H1 (cell line): ENCODE measurements at regions not wholly inside any gene's neighbourhood (a gene's known extent, or its start where the extent isn't known, plus 50 kb on each side); places are given as distances from the start of the nearest gene placed in this dataset.
"Not testable (repeated sequence)": the region's sequence is repeated elsewhere in the genome, so short reads cannot be mapped to it uniquely, and the experiment has no call there.

Experiments used
- CTCF ChIA-PET: fragments of 300-600 bp; sonication (Branson Sonifier 250); formaldehyde crosslinking; loops from one replicate; lab custom pipeline; 2021; ENCODE audit not compliant: partially characterized antibody; lab: Charles Lee
- POLR2A ChIA-PET: fragments of 300-600 bp; sonication (Branson Sonifier 250); formaldehyde crosslinking; loops from one replicate; lab custom pipeline; 2021; ENCODE audit warnings: inconsistent platforms; ENCODE audit not compliant: partially characterized antibody; lab: Charles Lee
- DNase-seq, 2 experiments: peaks; one replicate each; pipeline versions ENCODE4 v3.0.0 to v3.0.0-alpha.2; 2010 to 2022; ENCODE audit warnings: low spot score in 2 of 2, low read depth in 1 of 2, mixed read lengths in 1 of 2
- FAIRE-seq: peaks from 2 replicates; lab custom pipeline; 2011; peaks lifted over from hg19 to GRCh38; lab: Jason Lieb, UNC
- H2AFZ ChIP-seq: 2 replicates; pipeline ENCODE4 v1.8.1; 2012; ENCODE audit warnings: low read length, inconsistent platforms
- H2AK5ac ChIP-seq: 2 replicates; pipeline ENCODE4 v1.6.1; 2013; ENCODE audit warnings: low read depth, low read length
- H2BK120ac ChIP-seq: replicated peaks from 2 replicates; pipeline ENCODE3; 2013; ENCODE audit warnings: low read depth, low read length, inconsistent platforms
- H2BK12ac ChIP-seq: 2 replicates; pipeline ENCODE4 v1.6.1; 2013; ENCODE audit warnings: low read depth, low read length
- H2BK15ac ChIP-seq: 2 replicates; pipeline ENCODE4 v1.6.1; 2013; ENCODE audit warnings: low read length
- H2BK20ac ChIP-seq: 2 replicates; pipeline ENCODE4 v1.6.1; 2013; ENCODE audit warnings: low read length
- H2BK5ac ChIP-seq: 2 replicates; pipeline ENCODE4 v1.6.1; 2013; ENCODE audit warnings: low read depth, low read length
- H3K14ac ChIP-seq: 2 replicates; pipeline ENCODE4 v1.6.1; 2013; ENCODE audit warnings: inconsistent platforms; ENCODE audit not compliant: insufficient read length
- H3K18ac ChIP-seq: 2 replicates; pipeline ENCODE4 v1.6.1; 2013; ENCODE audit warnings: low read length; ENCODE audit errors: extremely low read depth
- H3K23ac ChIP-seq: 2 replicates; pipeline ENCODE4 v1.6.1; 2013; ENCODE audit warnings: inconsistent platforms; ENCODE audit not compliant: insufficient read length
- H3K23me2 ChIP-seq: 2 replicates; pipeline ENCODE4 v1.6.1; 2013; ENCODE audit warnings: low read depth, low read length
- H3K27ac ChIP-seq: 2 replicates; pipeline ENCODE4 v1.6.1; 2011; ENCODE audit warnings: low read depth, low read length, inconsistent platforms
- H3K27me3 ChIP-seq, 4 experiments: replicated peaks in 1 of 4; 1 replicate in 1 of 4; 2 replicates in 3 of 4; pipeline versions ENCODE4 v1.6.1 to v1.8.1; 2011 to 2013; ENCODE audit warnings: low read length in 3 of 4, mild to moderate bottlenecking in 3 of 4, inconsistent platforms in 2 of 4, mixed read lengths in 2 of 4, moderate library complexity in 1 of 4; ENCODE audit not compliant: control insufficient read depth in 3 of 4, insufficient read depth in 3 of 4; ENCODE audit errors: extremely low read depth in 1 of 4
- H3K36me3 ChIP-seq, 4 experiments: 2 replicates each; pipeline versions ENCODE4 v1.6.1 to v1.8.1; 2011 to 2013; ENCODE audit warnings: mild to moderate bottlenecking in 4 of 4, low read length in 3 of 4, moderate library complexity in 2 of 4, control low read depth in 1 of 4, inconsistent platforms in 1 of 4; ENCODE audit not compliant: insufficient read depth in 4 of 4, control insufficient read depth in 2 of 4
- H3K4ac ChIP-seq: replicated peaks from 2 replicates; pipeline ENCODE3; 2013; ENCODE audit warnings: low read length, low read depth, mixed read lengths, inconsistent platforms; ENCODE audit not compliant: insufficient read length
- H3K4me1 ChIP-seq, 4 experiments: replicated peaks in 1 of 4; 1 replicate in 1 of 4; 2 replicates in 3 of 4; pipeline versions ENCODE4 v1.6.1 to v1.8.1; 2011 to 2013; ENCODE audit warnings: low read length in 3 of 4, inconsistent platforms in 2 of 4, mixed read lengths in 1 of 4; ENCODE audit not compliant: insufficient read depth in 4 of 4, control insufficient read depth in 3 of 4
- H3K4me2 ChIP-seq, 2 experiments: 2 replicates each; pipeline versions ENCODE4 v1.6.1 to v1.8.1; 2011 to 2013; ENCODE audit warnings: low read depth in 2 of 2, low read length in 2 of 2, control low read depth in 1 of 2, inconsistent platforms in 1 of 2, mild to moderate bottlenecking in 1 of 2; ENCODE audit not compliant: insufficient read depth in 1 of 2
- H3K4me3 ChIP-seq, 4 experiments: fragments of 200-600, 300-600 bp in 1 of 4; sonication (generic), shearing (Covaris generic), sonication (Bioruptor Twin) in 1 of 4; 2 replicates each; pipeline versions ENCODE4 v1.5.1 to v1.8.1; 2011 to 2016; ENCODE audit warnings: low read length in 4 of 4, low read depth in 3 of 4, control low read depth in 2 of 4, inconsistent platforms in 2 of 4, mild to moderate bottlenecking in 2 of 4, mixed read lengths in 1 of 4, moderate library complexity in 1 of 4; ENCODE audit not compliant: insufficient read depth in 2 of 4; ENCODE audit errors: extremely low read depth in 1 of 4
- H3K56ac ChIP-seq: replicated peaks from 2 replicates; pipeline ENCODE3; 2013; ENCODE audit warnings: low read depth, mild to moderate bottlenecking, mixed read lengths, low read length, inconsistent platforms; ENCODE audit not compliant: insufficient read length
- H3K79me1 ChIP-seq: 2 replicates; pipeline ENCODE4 v1.6.1; 2013; ENCODE audit warnings: low read depth, low read length, control low read depth
- H3K79me2 ChIP-seq, 2 experiments: 2 replicates each; pipeline versions ENCODE4 v1.6.1 to v1.8.1; 2012 to 2013; ENCODE audit warnings: low read length in 2 of 2, mild to moderate bottlenecking in 2 of 2, inconsistent platforms in 1 of 2; ENCODE audit not compliant: insufficient read depth in 2 of 2, control insufficient read depth in 1 of 2
- H3K9ac ChIP-seq, 4 experiments: replicated peaks in 1 of 4; 1 replicate in 1 of 4; 2 replicates in 3 of 4; pipeline versions ENCODE4 v1.6.1 to v1.8.1; 2011 to 2013; ENCODE audit warnings: low read depth in 3 of 4, low read length in 3 of 4, control low read depth in 2 of 4, mild to moderate bottlenecking in 2 of 4, moderate library complexity in 2 of 4, inconsistent platforms in 1 of 4; ENCODE audit errors: extremely low read depth in 1 of 4
- H3K9me3 ChIP-seq, 2 experiments: 2 replicates each; pipeline versions ENCODE4 v1.6.1 to v1.8.1; 2012 to 2013; ENCODE audit warnings: mild to moderate bottlenecking in 2 of 2, moderate library complexity in 2 of 2, control low read depth in 1 of 2, inconsistent platforms in 1 of 2, low read depth in 1 of 2, low read length in 1 of 2, mixed read lengths in 1 of 2; ENCODE audit not compliant: insufficient read depth in 2 of 2
- H4K20me1 ChIP-seq, 2 experiments: replicated peaks in 1 of 2; 2 replicates each; pipeline versions ENCODE3 to v1.8.1; 2011 to 2013; ENCODE audit warnings: inconsistent platforms in 2 of 2, low read length in 2 of 2, mild to moderate bottlenecking in 1 of 2; ENCODE audit not compliant: insufficient read depth in 2 of 2, control insufficient read depth in 1 of 2
- H4K5ac ChIP-seq: 2 replicates; pipeline ENCODE4 v1.6.1; 2013; ENCODE audit warnings: low read length, low read depth, mixed read lengths, inconsistent platforms; ENCODE audit not compliant: insufficient read length
- H4K8ac ChIP-seq: 2 replicates; pipeline ENCODE4 v1.8.0; 2013; ENCODE audit warnings: mild to moderate bottlenecking, moderate library complexity, low read length, inconsistent platforms; ENCODE audit not compliant: insufficient read depth; ENCODE audit errors: extremely low read depth
- H4K91ac ChIP-seq: replicated peaks from 2 replicates; pipeline ENCODE3; 2013; ENCODE audit warnings: low read length, mixed read lengths, inconsistent platforms; ENCODE audit not compliant: insufficient read length
- WGBS, 2 experiments: shearing (Covaris generic) in 1 of 2; methylation state at CpG; one replicate each; pipeline versions ENCODE4 v1.1.6 to v1.1.7; 2013 to 2015; ENCODE audit warnings: low lambda C conversion rate in 2 of 2, mixed read lengths in 2 of 2, inconsistent platforms in 1 of 2, low coverage in 1 of 2, missing lambda C conversion rate in 1 of 2; ENCODE audit not compliant: insufficient replicate concordance in 2 of 2, insufficient coverage in 1 of 2, insufficient read length in 1 of 2; ENCODE audit errors: extremely low coverage in 1 of 2, missing lambda C conversion rate in 1 of 2; 5-methylcytosine and 5-hydroxymethylcytosine counted together

- H3K36me3 ChIP-seq, H3K27ac ChIP-seq, FAIRE-seq, DNase-seq, H2BK12ac ChIP-seq, H2BK20ac ChIP-seq, H3K18ac ChIP-seq, H3K9ac ChIP-seq, POLR2A ChIA-PET, H3K4me1 ChIP-seq, H3K4me2 ChIP-seq, H4K20me1 ChIP-seq, H3K79me1 ChIP-seq, H4K5ac ChIP-seq, H3K9me3 ChIP-seq, H4K91ac ChIP-seq, H3K27me3 ChIP-seq, H2BK5ac ChIP-seq, H3K23me2 ChIP-seq, H3K79me2 ChIP-seq, CTCF ChIA-PET, H2BK120ac ChIP-seq, H3K23ac ChIP-seq, H2BK15ac ChIP-seq, H3K14ac ChIP-seq, H2AFZ ChIP-seq, H2AK5ac ChIP-seq, H3K4ac ChIP-seq, H4K8ac ChIP-seq, H3K4me3 ChIP-seq, H3K56ac ChIP-seq: not testable (repeated sequence)
- WGBS, 2 experiments = no CpG with 5 or more reads among the region's 1 CpG
Observed at GRCh38 chr1:146323302-146323701, 94.5 kb upstream of the NOTCH2NLA start.

- H2BK20ac ChIP-seq, H4K91ac ChIP-seq, FAIRE-seq, H4K20me1 ChIP-seq, H3K23me2 ChIP-seq, H3K27me3 ChIP-seq, H3K79me1 ChIP-seq, H3K4me2 ChIP-seq, H3K14ac ChIP-seq, H3K4ac ChIP-seq, POLR2A ChIA-PET, H3K4me3 ChIP-seq, H2BK12ac ChIP-seq, H3K9ac ChIP-seq, H3K27ac ChIP-seq, H4K5ac ChIP-seq, H3K56ac ChIP-seq, H3K79me2 ChIP-seq, H2AK5ac ChIP-seq, CTCF ChIA-PET, H3K4me1 ChIP-seq, H3K9me3 ChIP-seq, H2AFZ ChIP-seq, H4K8ac ChIP-seq, H2BK15ac ChIP-seq, H2BK120ac ChIP-seq, H3K23ac ChIP-seq, H3K18ac ChIP-seq, DNase-seq, H3K36me3 ChIP-seq, H2BK5ac ChIP-seq: not testable (repeated sequence)
- 73% methylated on average over 2 of the region's 4 CpGs; no CpG with 5 or more reads in 1 of the 2 experiments for WGBS, 2 experiments
Observed at GRCh38 chr1:146322893-146323292, 94.1 kb upstream of the NOTCH2NLA start.
